Right kidney (tissue), 1 donor: ENCODE measurements at regions not wholly inside any gene's neighbourhood (a gene's known extent, or its start where the extent isn't known, plus 50 kb on each side); places are given as distances from the start of the nearest gene placed in this dataset.
"Not testable (repeated sequence)": the region's sequence is repeated elsewhere in the genome, so short reads cannot be mapped to it uniquely, and the experiment has no call there.

Source experiments
- DNase-seq: peaks from one replicate; pipeline ENCODE4 v3.0.0-alpha.2; 2016

- DNase-seq = no peak
These were observed 144.5 kb upstream of the SLC38A2 start for GRCh38 chr12:46516933-46517578.

- no peak for DNase-seq
These were observed 143.8 kb upstream of the SLC38A2 start for GRCh38 chr12:46516238-46516932.

- DNase-seq = no peak
These were observed 143.3 kb upstream of the SLC38A2 start for GRCh38 chr12:46515829-46516228.

- DNase-seq = no peak
These were observed 142.3 kb upstream of the SLC38A2 start for GRCh38 chr12:46514886-46515285.

- not testable (repeated sequence) for DNase-seq
These were observed 137.7 kb upstream of the SLC38A2 start for GRCh38 chr12:46510257-46510656.

- DNase-seq = no peak
These were observed 136.6 kb upstream of the SLC38A2 start for GRCh38 chr12:46509135-46509534.

GRCh38 chr12:46508651-46509050 is 136.1 kb upstream of the SLC38A2 start:
- no peak for DNase-seq

- no peak for DNase-seq
These were observed 135.2 kb upstream of the SLC38A2 start for GRCh38 chr12:46507766-46508165.

GRCh38 chr12:46506961-46507360 is 134.4 kb upstream of the SLC38A2 start:
- DNase-seq = no peak

GRCh38 chr12:46506198-46506597 is 133.6 kb upstream of the SLC38A2 start:
- DNase-seq = no peak

GRCh38 chr12:46504494-46504893 is 131.9 kb upstream of the SLC38A2 start:
- no peak for DNase-seq

- DNase-seq = no peak
These were observed 131.1 kb upstream of the SLC38A2 start for GRCh38 chr12:46503637-46504175.

- no peak for DNase-seq
These were observed 128.1 kb upstream of the SLC38A2 start for GRCh38 chr12:46500673-46501072.

- DNase-seq = no peak
These were observed 127.3 kb upstream of the SLC38A2 start for GRCh38 chr12:46499901-46500300.

GRCh38 chr12:46499226-46499625 is 126.7 kb upstream of the SLC38A2 start:
- no peak for DNase-seq

GRCh38 chr12:46497739-46498138 is 125.2 kb upstream of the SLC38A2 start:
- no peak for DNase-seq

- no peak for DNase-seq
These were observed 121.9 kb upstream of the SLC38A2 start for GRCh38 chr12:46494424-46494823.

GRCh38 chr12:46493834-46494181 is 121.2 kb upstream of the SLC38A2 start:
- no peak for DNase-seq

GRCh38 chr12:46493150-46493833 is 120.7 kb upstream of the SLC38A2 start:
- no peak for DNase-seq

- DNase-seq = no peak
These were observed 120.0 kb upstream of the SLC38A2 start for GRCh38 chr12:46492471-46493085.

GRCh38 chr12:46491548-46491947 is 119.0 kb upstream of the SLC38A2 start:
- DNase-seq = no peak

GRCh38 chr12:46490635-46491034 is 118.1 kb upstream of the SLC38A2 start:
- no peak for DNase-seq

GRCh38 chr12:46489951-46490388 is 117.4 kb upstream of the SLC38A2 start:
- no peak for DNase-seq
